Peyer's patch (tissue), 4 donors: ENCODE measurements at regions not wholly inside any gene's neighbourhood (a gene's known extent, or its start where the extent isn't known, plus 50 kb on each side); places are given as distances from the start of the nearest gene placed in this dataset.
A peak's percentile ranks its signal among the peaks of the same experiment; 100 is the strongest.

Experiments
- DNase-seq, 3 donors: peaks; one replicate each; pipeline ENCODE4 v3.0.0-alpha.2; 2017 to 2019
- H3K27ac ChIP-seq, 4 donors: fragments of 200-600 bp; sonication (generic); one replicate each; pipeline ENCODE4 v1.5.1; 2016 to 2019
- H3K27me3 ChIP-seq, 2 donors: fragments of 200-600 bp; sonication (generic); one replicate each; pipeline ENCODE4 v1.5.1; 2019
- H3K36me3 ChIP-seq, 3 donors: fragments of 200-600 bp; sonication (generic); one replicate each; pipeline ENCODE4 v1.5.1; 2016 to 2019
- H3K4me1 ChIP-seq, 4 donors: fragments of 200-600 bp; sonication (generic); one replicate each; pipeline ENCODE4 v1.5.1; 2016 to 2019
- H3K4me3 ChIP-seq, 4 donors: fragments of 200-600 bp; sonication (generic); 1 replicate in 3 of 4; 2 replicates in 1 of 4; pipeline ENCODE4 v1.5.1; 2016 to 2019; ENCODE audit warnings: mild to moderate bottlenecking in 1 of 4
- H3K9me3 ChIP-seq, 4 donors: fragments of 200-600 bp; sonication (generic); one replicate each; pipeline ENCODE4 v1.5.1; 2016 to 2019; ENCODE audit warnings: mild to moderate bottlenecking in 1 of 4
- CTCF ChIP-seq, 6 experiments: fragments of 450-650 bp in 4 of 6; fragments of 200-600 bp in 2 of 6; sonication (generic) in 1 of 6; IDR thresholded peaks; one replicate each; pipeline ENCODE4 v1.5.1; 2017 to 2019; ENCODE audit warnings: antibody characterized with exemption in 6 of 6, mild to moderate bottlenecking in 3 of 6, moderate library complexity in 1 of 6
- POLR2A ChIP-seq, 2 donors: fragments of 450-650 bp; IDR thresholded peaks; one replicate each; pipeline ENCODE4 v1.5.1; 2017; ENCODE audit warnings: antibody characterized with exemption in 2 of 2, mild to moderate bottlenecking in 2 of 2, moderate library complexity in 2 of 2

DNA sequence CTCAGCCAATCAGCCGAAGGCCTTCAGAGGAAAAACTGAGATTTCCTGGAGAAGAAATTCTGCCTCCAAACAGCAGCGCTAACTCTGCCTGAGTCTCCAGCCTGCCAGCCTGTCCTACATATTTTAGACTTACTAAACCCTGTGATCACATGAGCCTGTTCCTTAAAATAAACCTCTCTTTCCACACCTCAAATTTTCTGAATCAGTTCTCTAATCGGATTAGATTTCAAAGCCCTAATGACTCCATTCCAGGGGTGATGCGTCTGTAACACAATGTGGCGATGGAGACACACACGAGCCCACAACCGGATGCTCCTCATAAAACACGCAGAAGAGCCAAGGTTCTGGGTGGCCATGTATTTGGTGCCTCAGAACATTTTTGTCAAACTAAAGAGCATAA lies 1371.2 kb downstream of the BRD1 start:
- TF ChIP-seq CTCF (IDR thresholded peaks at IDR 0.05) = no peak
- TF ChIP-seq POLR2A (IDR thresholded peaks at IDR 0.05) = no peak
- no peak overlapping the region for H3K27ac ChIP-seq
- H3K4me1 ChIP-seq = no peaks in the 10 kb centered on the region
- no peaks in the 10 kb centered on the region for H3K36me3 ChIP-seq
- no peaks in the 10 kb centered on the region for H3K27me3 ChIP-seq
- H3K4me3 ChIP-seq = no peak overlapping the region
- no peak for DNase-seq
- H3K9me3 ChIP-seq = no peaks in the 10 kb centered on the region

DNA sequence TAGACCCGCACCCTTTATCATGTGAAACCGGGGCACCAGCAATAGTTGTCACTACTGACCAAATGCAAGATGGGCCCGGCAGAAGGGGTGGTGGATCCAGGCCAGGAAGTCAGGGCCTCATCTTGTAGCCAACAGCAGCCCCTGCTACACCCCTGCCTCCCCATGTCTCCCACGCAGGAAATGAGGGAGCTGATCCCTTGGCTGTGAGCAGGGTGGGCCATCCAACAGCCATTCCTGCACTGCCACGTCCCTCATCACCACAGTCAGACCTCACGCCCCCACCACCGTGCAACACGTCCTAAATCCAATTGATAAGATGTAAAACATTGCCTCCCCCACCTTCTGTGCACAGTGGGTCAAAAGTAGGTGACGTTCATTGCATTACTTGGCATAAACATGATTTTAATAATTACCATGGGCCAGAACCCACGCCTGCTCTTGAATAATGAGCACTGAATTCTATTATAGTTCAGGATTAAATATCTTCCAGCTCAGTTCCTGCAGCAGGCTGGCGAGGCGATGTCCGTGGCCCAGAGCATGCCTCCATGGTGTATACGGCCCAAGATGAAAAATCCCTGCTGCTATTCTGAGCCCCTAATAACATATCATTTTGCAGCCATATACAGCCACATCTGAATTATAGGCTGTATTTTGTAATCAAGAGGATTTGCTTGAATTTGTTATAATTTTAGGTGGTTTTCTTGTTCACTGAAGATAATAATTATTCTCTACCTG lies 1373.8 kb downstream of the BRD1 start:
- no peak for TF ChIP-seq POLR2A (IDR thresholded peaks at IDR 0.05)
- no peak for TF ChIP-seq CTCF (IDR thresholded peaks at IDR 0.05)
- no peak overlapping the region for H3K4me3 ChIP-seq
- no peaks in the 10 kb centered on the region for H3K4me1 ChIP-seq
- no peaks in the 10 kb centered on the region for H3K27me3 ChIP-seq
- no peaks in the 10 kb centered on the region for H3K9me3 ChIP-seq
- no peaks in the 10 kb centered on the region for H3K36me3 ChIP-seq
- H3K27ac ChIP-seq = no peak overlapping the region
- DNase-seq = peak in 1 of 3 donors; percentile 13

- Histone ChIP-seq H3K9me3 (no peaks in the 10 kb centered on the region), H3K36me3 (no peaks in the 10 kb centered on the region), H3K27ac (no peak overlapping the region), H3K27me3 (no peaks in the 10 kb centered on the region), H3K4me1 (no peaks in the 10 kb centered on the region), H3K4me3 (no peak overlapping the region)
- DNase-seq = no peak
- TF ChIP-seq POLR2A (IDR thresholded peaks at IDR 0.05) (no peak), CTCF (IDR thresholded peaks at IDR 0.05) (no peak)
These were observed 1374.5 kb downstream of the BRD1 start for GRCh38 chr22:48453171-48453570.

- Histone ChIP-seq H3K27me3 (no peaks in the 10 kb centered on the region), H3K4me3 (no peak overlapping the region), H3K4me1 (no peaks in the 10 kb centered on the region), H3K36me3 (no peaks in the 10 kb centered on the region), H3K27ac (no peak overlapping the region), H3K9me3 (no peaks in the 10 kb centered on the region)
- no peak for DNase-seq
- TF ChIP-seq POLR2A (IDR thresholded peaks at IDR 0.05) (no peak), CTCF (IDR thresholded peaks at IDR 0.05) (no peak)
These were observed 1374.9 kb downstream of the BRD1 start for GRCh38 chr22:48452766-48453165.

GRCh38 chr22:48451891-48452290 lies 1375.8 kb downstream of the BRD1 start:
- Histone ChIP-seq H3K9me3 (no peaks in the 10 kb centered on the region), H3K27me3 (no peaks in the 10 kb centered on the region), H3K4me3 (no peak overlapping the region), H3K27ac (no peak overlapping the region), H3K36me3 (no peaks in the 10 kb centered on the region), H3K4me1 (no peaks in the 10 kb centered on the region)
- TF ChIP-seq CTCF (IDR thresholded peaks at IDR 0.05) = no peak
- TF ChIP-seq POLR2A (IDR thresholded peaks at IDR 0.05) = no peak
- no peak for DNase-seq
